H1 (cell line): ENCODE measurements at regions not wholly inside any gene's neighbourhood (a gene's known extent, or its start where the extent isn't known, plus 50 kb on each side); places are given as distances from the start of the nearest gene placed in this dataset.

Experiments
- CTCF ChIA-PET: fragments of 300-600 bp; sonication (Branson Sonifier 250); formaldehyde crosslinking; loops from one replicate; lab custom pipeline; 2021; ENCODE audit not compliant: partially characterized antibody; lab: Charles Lee
- POLR2A ChIA-PET: fragments of 300-600 bp; sonication (Branson Sonifier 250); formaldehyde crosslinking; loops from one replicate; lab custom pipeline; 2021; ENCODE audit warnings: inconsistent platforms; ENCODE audit not compliant: partially characterized antibody; lab: Charles Lee
- DNase-seq, 2 experiments: peaks; one replicate each; pipeline versions ENCODE4 v3.0.0 to v3.0.0-alpha.2; 2010 to 2022; ENCODE audit warnings: low spot score in 2 of 2, low read depth in 1 of 2, mixed read lengths in 1 of 2
- FAIRE-seq: peaks from 2 replicates; lab custom pipeline; 2011; peaks lifted over from hg19 to GRCh38; lab: Jason Lieb, UNC
- H2AFZ ChIP-seq: 2 replicates; pipeline ENCODE4 v1.8.1; 2012; ENCODE audit warnings: low read length, inconsistent platforms
- H2AK5ac ChIP-seq: 2 replicates; pipeline ENCODE4 v1.6.1; 2013; ENCODE audit warnings: low read depth, low read length
- H2BK120ac ChIP-seq: replicated peaks from 2 replicates; pipeline ENCODE3; 2013; ENCODE audit warnings: low read depth, low read length, inconsistent platforms
- H2BK12ac ChIP-seq: 2 replicates; pipeline ENCODE4 v1.6.1; 2013; ENCODE audit warnings: low read depth, low read length
- H2BK15ac ChIP-seq: 2 replicates; pipeline ENCODE4 v1.6.1; 2013; ENCODE audit warnings: low read length
- H2BK20ac ChIP-seq: 2 replicates; pipeline ENCODE4 v1.6.1; 2013; ENCODE audit warnings: low read length
- H2BK5ac ChIP-seq: 2 replicates; pipeline ENCODE4 v1.6.1; 2013; ENCODE audit warnings: low read depth, low read length
- H3K14ac ChIP-seq: 2 replicates; pipeline ENCODE4 v1.6.1; 2013; ENCODE audit warnings: inconsistent platforms; ENCODE audit not compliant: insufficient read length
- H3K18ac ChIP-seq: 2 replicates; pipeline ENCODE4 v1.6.1; 2013; ENCODE audit warnings: low read length; ENCODE audit errors: extremely low read depth
- H3K23ac ChIP-seq: 2 replicates; pipeline ENCODE4 v1.6.1; 2013; ENCODE audit warnings: inconsistent platforms; ENCODE audit not compliant: insufficient read length
- H3K23me2 ChIP-seq: 2 replicates; pipeline ENCODE4 v1.6.1; 2013; ENCODE audit warnings: low read depth, low read length
- H3K27ac ChIP-seq: 2 replicates; pipeline ENCODE4 v1.6.1; 2011; ENCODE audit warnings: low read depth, low read length, inconsistent platforms
- H3K27me3 ChIP-seq, 4 experiments: replicated peaks in 1 of 4; 1 replicate in 1 of 4; 2 replicates in 3 of 4; pipeline versions ENCODE4 v1.6.1 to v1.8.1; 2011 to 2013; ENCODE audit warnings: low read length in 3 of 4, mild to moderate bottlenecking in 3 of 4, inconsistent platforms in 2 of 4, mixed read lengths in 2 of 4, moderate library complexity in 1 of 4; ENCODE audit not compliant: control insufficient read depth in 3 of 4, insufficient read depth in 3 of 4; ENCODE audit errors: extremely low read depth in 1 of 4
- H3K36me3 ChIP-seq, 4 experiments: 2 replicates each; pipeline versions ENCODE4 v1.6.1 to v1.8.1; 2011 to 2013; ENCODE audit warnings: mild to moderate bottlenecking in 4 of 4, low read length in 3 of 4, moderate library complexity in 2 of 4, control low read depth in 1 of 4, inconsistent platforms in 1 of 4; ENCODE audit not compliant: insufficient read depth in 4 of 4, control insufficient read depth in 2 of 4
- H3K4ac ChIP-seq: replicated peaks from 2 replicates; pipeline ENCODE3; 2013; ENCODE audit warnings: low read length, low read depth, mixed read lengths, inconsistent platforms; ENCODE audit not compliant: insufficient read length
- H3K4me1 ChIP-seq, 4 experiments: replicated peaks in 1 of 4; 1 replicate in 1 of 4; 2 replicates in 3 of 4; pipeline versions ENCODE4 v1.6.1 to v1.8.1; 2011 to 2013; ENCODE audit warnings: low read length in 3 of 4, inconsistent platforms in 2 of 4, mixed read lengths in 1 of 4; ENCODE audit not compliant: insufficient read depth in 4 of 4, control insufficient read depth in 3 of 4
- H3K4me2 ChIP-seq, 2 experiments: 2 replicates each; pipeline versions ENCODE4 v1.6.1 to v1.8.1; 2011 to 2013; ENCODE audit warnings: low read depth in 2 of 2, low read length in 2 of 2, control low read depth in 1 of 2, inconsistent platforms in 1 of 2, mild to moderate bottlenecking in 1 of 2; ENCODE audit not compliant: insufficient read depth in 1 of 2
- H3K4me3 ChIP-seq, 4 experiments: fragments of 200-600, 300-600 bp in 1 of 4; sonication (generic), shearing (Covaris generic), sonication (Bioruptor Twin) in 1 of 4; 2 replicates each; pipeline versions ENCODE4 v1.5.1 to v1.8.1; 2011 to 2016; ENCODE audit warnings: low read length in 4 of 4, low read depth in 3 of 4, control low read depth in 2 of 4, inconsistent platforms in 2 of 4, mild to moderate bottlenecking in 2 of 4, mixed read lengths in 1 of 4, moderate library complexity in 1 of 4; ENCODE audit not compliant: insufficient read depth in 2 of 4; ENCODE audit errors: extremely low read depth in 1 of 4
- H3K56ac ChIP-seq: replicated peaks from 2 replicates; pipeline ENCODE3; 2013; ENCODE audit warnings: low read depth, mild to moderate bottlenecking, mixed read lengths, low read length, inconsistent platforms; ENCODE audit not compliant: insufficient read length
- H3K79me1 ChIP-seq: 2 replicates; pipeline ENCODE4 v1.6.1; 2013; ENCODE audit warnings: low read depth, low read length, control low read depth
- H3K79me2 ChIP-seq, 2 experiments: 2 replicates each; pipeline versions ENCODE4 v1.6.1 to v1.8.1; 2012 to 2013; ENCODE audit warnings: low read length in 2 of 2, mild to moderate bottlenecking in 2 of 2, inconsistent platforms in 1 of 2; ENCODE audit not compliant: insufficient read depth in 2 of 2, control insufficient read depth in 1 of 2
- H3K9ac ChIP-seq, 4 experiments: replicated peaks in 1 of 4; 1 replicate in 1 of 4; 2 replicates in 3 of 4; pipeline versions ENCODE4 v1.6.1 to v1.8.1; 2011 to 2013; ENCODE audit warnings: low read depth in 3 of 4, low read length in 3 of 4, control low read depth in 2 of 4, mild to moderate bottlenecking in 2 of 4, moderate library complexity in 2 of 4, inconsistent platforms in 1 of 4; ENCODE audit errors: extremely low read depth in 1 of 4
- H3K9me3 ChIP-seq, 2 experiments: 2 replicates each; pipeline versions ENCODE4 v1.6.1 to v1.8.1; 2012 to 2013; ENCODE audit warnings: mild to moderate bottlenecking in 2 of 2, moderate library complexity in 2 of 2, control low read depth in 1 of 2, inconsistent platforms in 1 of 2, low read depth in 1 of 2, low read length in 1 of 2, mixed read lengths in 1 of 2; ENCODE audit not compliant: insufficient read depth in 2 of 2
- H4K20me1 ChIP-seq, 2 experiments: replicated peaks in 1 of 2; 2 replicates each; pipeline versions ENCODE3 to v1.8.1; 2011 to 2013; ENCODE audit warnings: inconsistent platforms in 2 of 2, low read length in 2 of 2, mild to moderate bottlenecking in 1 of 2; ENCODE audit not compliant: insufficient read depth in 2 of 2, control insufficient read depth in 1 of 2
- H4K5ac ChIP-seq: 2 replicates; pipeline ENCODE4 v1.6.1; 2013; ENCODE audit warnings: low read length, low read depth, mixed read lengths, inconsistent platforms; ENCODE audit not compliant: insufficient read length
- H4K8ac ChIP-seq: 2 replicates; pipeline ENCODE4 v1.8.0; 2013; ENCODE audit warnings: mild to moderate bottlenecking, moderate library complexity, low read length, inconsistent platforms; ENCODE audit not compliant: insufficient read depth; ENCODE audit errors: extremely low read depth
- H4K91ac ChIP-seq: replicated peaks from 2 replicates; pipeline ENCODE3; 2013; ENCODE audit warnings: low read length, mixed read lengths, inconsistent platforms; ENCODE audit not compliant: insufficient read length
- ATF3 ChIP-seq: IDR thresholded peaks from 2 replicates; pipeline ENCODE4 v1.6.1; 2011; ENCODE audit warnings: low read depth, mild to moderate bottlenecking, low read length; ENCODE audit not compliant: insufficient read depth
- CREB1 ChIP-seq: IDR thresholded peaks from 2 replicates; pipeline ENCODE4 v1.6.1; 2012; ENCODE audit warnings: inconsistent platforms
- GTF2F1 ChIP-seq: IDR thresholded peaks from 2 replicates; pipeline ENCODE4 v1.6.1; 2012; ENCODE audit warnings: low read depth, low read length, improper control_type of control experiment, borderline replicate concordance
- HDAC6 ChIP-seq: IDR thresholded peaks from one replicate; pipeline ENCODE4 v1.7.1; 2012; ENCODE audit warnings: low read depth, mild to moderate bottlenecking, inconsistent platforms, low read length, moderate library complexity
- RNF2 ChIP-seq: fragments of 200-900, 300-1000 bp; sonication (generic); IDR thresholded peaks from 2 replicates; pipeline ENCODE4 v1.7.1; 2016; ENCODE audit warnings: borderline replicate concordance, low read depth, mild to moderate bottlenecking, antibody characterized with exemption, low read length; ENCODE audit not compliant: poor library complexity, severe bottlenecking; ENCODE audit errors: missing control alignments
- SIRT6 ChIP-seq: IDR thresholded peaks from one replicate; pipeline ENCODE4 v1.7.1; 2012; ENCODE audit warnings: low read length, inconsistent platforms
- TAF7 ChIP-seq: optimal IDR thresholded peaks from 2 replicates; pipeline ENCODE3; 2011; ENCODE audit warnings: low read depth, mild to moderate bottlenecking, inconsistent platforms, low read length, moderate library complexity, borderline replicate concordance
- WGBS, 2 experiments: shearing (Covaris generic) in 1 of 2; methylation state at CpG; one replicate each; pipeline versions ENCODE4 v1.1.6 to v1.1.7; 2013 to 2015; ENCODE audit warnings: low lambda C conversion rate in 2 of 2, mixed read lengths in 2 of 2, inconsistent platforms in 1 of 2, low coverage in 1 of 2, missing lambda C conversion rate in 1 of 2; ENCODE audit not compliant: insufficient replicate concordance in 2 of 2, insufficient coverage in 1 of 2, insufficient read length in 1 of 2; ENCODE audit errors: extremely low coverage in 1 of 2, missing lambda C conversion rate in 1 of 2; 5-methylcytosine and 5-hydroxymethylcytosine counted together

GRCh38 chrX:27136325-27136724 lies 326.8 kb downstream of the PPP4R3C start:
- TF ChIP-seq GTF2F1 (no peak), ATF3 (no peak), RNF2 (no peak), SIRT6 (no peak), CREB1 (no peak), TAF7 (no peak), HDAC6 (no peak)
- FAIRE-seq (no peak), DNase-seq (no peak)
- no peaks in the 10 kb centered on the region for H3K27me3 ChIP-seq
- no peak overlapping the region for H3K18ac ChIP-seq
- POLR2A ChIA-PET, result no interaction called here
- no peak overlapping the region for H3K4me2 ChIP-seq
- H3K9me3 ChIP-seq, result no peaks in the 10 kb centered on the region
- no peak overlapping the region for H3K9ac ChIP-seq
- H4K5ac ChIP-seq, result no peak overlapping the region
- H2BK12ac ChIP-seq, result no peak overlapping the region
- H2BK120ac ChIP-seq, result no peak overlapping the region
- H3K56ac ChIP-seq, result no peak overlapping the region
- H4K20me1 ChIP-seq, result no peaks in the 10 kb centered on the region
- H2AK5ac ChIP-seq, result no peak overlapping the region
- H2BK20ac ChIP-seq, result no peak overlapping the region
- no peaks in the 10 kb centered on the region for H3K23me2 ChIP-seq
- H2AFZ ChIP-seq, result no peak overlapping the region
- H3K79me2 ChIP-seq, result no peaks in the 10 kb centered on the region
- H2BK5ac ChIP-seq, result no peak overlapping the region
- CTCF ChIA-PET, result no interaction called here
- no peaks in the 10 kb centered on the region for H3K4me1 ChIP-seq
- H3K14ac ChIP-seq, result no peak overlapping the region
- no peaks in the 10 kb centered on the region for H3K36me3 ChIP-seq
- no peak overlapping the region for H3K23ac ChIP-seq
- no peak overlapping the region for H4K8ac ChIP-seq
- no peak overlapping the region for H3K4me3 ChIP-seq
- H3K4ac ChIP-seq, result no peak overlapping the region
- no peak overlapping the region for H4K91ac ChIP-seq
- no peak overlapping the region for H3K27ac ChIP-seq
- H2BK15ac ChIP-seq, result no peak overlapping the region
- no peaks in the 10 kb centered on the region for H3K79me1 ChIP-seq
- 100% methylated on average over 1 of the region's 1 CpG; no CpG with 5 or more reads in 1 of the 2 experiments for WGBS, 2 experiments
